IMR-90 (cell line): ENCODE measurements at regions not wholly inside any gene's neighbourhood (a gene's known extent, or its start where the extent isn't known, plus 50 kb on each side); places are given as distances from the start of the nearest gene placed in this dataset.

Source experiments
- ATAC-seq: fragments of 200-7000 bp; cut with Tn5 transposase; 2 replicates; pipeline ENCODE4 v1.9.1; 2020; ENCODE audit warnings: low read depth, mild to moderate bottlenecking, moderate library complexity
- BruUV-seq: library from RNA; stranded (reverse); fragments of 400-500 nt; replicated peaks from 2 replicates; lab custom pipeline; 2021; lab: Mats Ljungman, UMichigan
- CTCF ChIA-PET: fragments of 300-600 bp; formaldehyde crosslinking; extraction: SDS; loops from one replicate; lab custom pipeline; 2021; ENCODE audit warnings: antibody characterized with exemption; lab: Yijun Ruan, JAX
- POLR2A ChIA-PET: fragments of 300-600 bp; sonication (Branson Sonifier 250); formaldehyde crosslinking; loops from one replicate; lab custom pipeline; 2022; ENCODE audit warnings: antibody characterized with exemption; ENCODE audit not compliant: unreplicated experiment; lab: Charles Lee
- DNase-seq: peaks from one replicate; pipeline ENCODE4 v3.0.0; 2013
- H2AFZ ChIP-seq: replicated peaks from 2 replicates; pipeline ENCODE3; 2013; ENCODE audit warnings: low read length, mild to moderate bottlenecking; ENCODE audit not compliant: poor library complexity
- H2AK5ac ChIP-seq: 2 replicates; pipeline ENCODE4 v1.6.1; 2013; ENCODE audit warnings: low read depth, low read length, inconsistent platforms
- H2AK9ac ChIP-seq: replicated peaks from 2 replicates; pipeline ENCODE3; 2013; ENCODE audit warnings: mild to moderate bottlenecking, low read depth, low read length, moderate library complexity; ENCODE audit not compliant: poor library complexity
- H2BK120ac ChIP-seq: 2 replicates; pipeline ENCODE4 v1.6.1; 2013; ENCODE audit warnings: low read depth, low read length, inconsistent platforms
- H2BK15ac ChIP-seq: 3 replicates; pipeline ENCODE4 v1.6.1; 2013; ENCODE audit warnings: low read depth, low read length, inconsistent platforms
- H2BK20ac ChIP-seq: 2 replicates; pipeline ENCODE4 v1.6.1; 2013; ENCODE audit warnings: low read depth, mild to moderate bottlenecking, inconsistent platforms, low read length, moderate library complexity
- H2BK5ac ChIP-seq: 2 replicates; pipeline ENCODE4 v1.6.1; 2013; ENCODE audit warnings: mild to moderate bottlenecking, low read depth, low read length, inconsistent platforms; ENCODE audit not compliant: poor library complexity, severe bottlenecking
- H3K14ac ChIP-seq: replicated peaks from 2 replicates; pipeline ENCODE4 v1.6.1; 2013; ENCODE audit warnings: low read depth, low read length, inconsistent platforms
- H3K18ac ChIP-seq: 2 replicates; pipeline ENCODE4 v1.6.1; 2013; ENCODE audit warnings: low read depth, low read length, control low read depth
- H3K23ac ChIP-seq: 2 replicates; pipeline ENCODE4 v1.6.1; 2013; ENCODE audit warnings: low read depth, low read length, inconsistent platforms
- H3K27ac ChIP-seq: 2 replicates; pipeline ENCODE4 v1.5.1; 2013; ENCODE audit warnings: mild to moderate bottlenecking, control low read depth, low read length; ENCODE audit not compliant: insufficient read depth
- H3K27me3 ChIP-seq: 2 replicates; pipeline ENCODE4 v1.6.1; 2013; ENCODE audit warnings: low read length; ENCODE audit not compliant: control insufficient read depth, insufficient read depth
- H3K36me3 ChIP-seq: 2 replicates; pipeline ENCODE4 v1.6.1; 2013; ENCODE audit warnings: low read length, mixed read lengths; ENCODE audit not compliant: control insufficient read depth, insufficient read depth
- H3K4ac ChIP-seq: 2 replicates; pipeline ENCODE4 v1.6.1; 2013; ENCODE audit warnings: low read depth, low read length, inconsistent platforms
- H3K4me1 ChIP-seq: 2 replicates; pipeline ENCODE4 v1.6.1; 2013; ENCODE audit warnings: low read length, mixed read lengths; ENCODE audit not compliant: control insufficient read depth, insufficient read depth
- H3K4me2 ChIP-seq: 2 replicates; pipeline ENCODE4 v1.6.1; 2013; ENCODE audit warnings: low read depth, mild to moderate bottlenecking, control low read depth, low read length, moderate library complexity
- H3K4me3 ChIP-seq: 2 replicates; pipeline ENCODE4 v1.5.1; 2013; ENCODE audit warnings: low read depth, mild to moderate bottlenecking, control low read depth, low read length, moderate library complexity; ENCODE audit not compliant: insufficient read depth
- H3K56ac ChIP-seq: 2 replicates; pipeline ENCODE4 v1.6.1; 2013; ENCODE audit warnings: low read length, inconsistent platforms; ENCODE audit not compliant: insufficient read depth; ENCODE audit errors: extremely low read depth
- H3K79me1 ChIP-seq, 2 experiments: 2 replicates each; pipeline ENCODE4 v1.6.1; 2013; ENCODE audit warnings: low read length in 2 of 2, inconsistent platforms in 1 of 2, low read depth in 1 of 2
- H3K9ac ChIP-seq: 2 replicates; pipeline ENCODE4 v1.6.1; 2013; ENCODE audit warnings: low read depth, low read length, control low read depth
- H3K9me1 ChIP-seq: 2 replicates; pipeline ENCODE4 v1.6.1; 2013; ENCODE audit warnings: low read length, inconsistent platforms; ENCODE audit not compliant: insufficient read depth
- H3K9me3 ChIP-seq: 2 replicates; pipeline ENCODE4 v1.6.1; 2013; ENCODE audit warnings: low read length; ENCODE audit not compliant: control insufficient read depth, insufficient read depth
- H4K20me1 ChIP-seq: 2 replicates; pipeline ENCODE4 v1.6.1; 2013; ENCODE audit warnings: low read length, inconsistent platforms; ENCODE audit not compliant: insufficient read depth
- H4K5ac ChIP-seq: 2 replicates; pipeline ENCODE4 v1.6.1; 2013; ENCODE audit warnings: mild to moderate bottlenecking, low read depth, low read length, control low read depth
- H4K8ac ChIP-seq, 2 experiments: 2 replicates each; pipeline ENCODE4 v1.6.1; 2013; ENCODE audit warnings: low read depth in 2 of 2, low read length in 2 of 2, control low read depth in 1 of 2, inconsistent platforms in 1 of 2
- H4K91ac ChIP-seq: 2 replicates; pipeline ENCODE4 v1.6.1; 2013; ENCODE audit warnings: low read depth, low read length, inconsistent platforms; ENCODE audit not compliant: insufficient read depth
- BHLHE40 ChIP-seq: fragments of 150-350 bp; IDR thresholded peaks from 2 replicates; pipeline ENCODE4 v1.6.1; 2016; ENCODE audit warnings: mild to moderate bottlenecking, low read depth, low read length
- CEBPB ChIP-seq: IDR thresholded peaks from 2 replicates; pipeline ENCODE4 v1.6.1; 2012; ENCODE audit warnings: low read depth, low read length, improper control_type of control experiment
- CHD1 ChIP-seq: IDR thresholded peaks from 2 replicates; pipeline ENCODE4 v1.6.1; 2012; ENCODE audit warnings: low read depth, low read length, improper control_type of control experiment
- ELK1 ChIP-seq: fragments of 150-350 bp; IDR thresholded peaks from 2 replicates; pipeline ENCODE4 v1.6.1; 2016; ENCODE audit warnings: low read depth, mild to moderate bottlenecking, low read length, moderate library complexity, borderline replicate concordance
- FOS ChIP-seq: fragments of 150-350 bp; IDR thresholded peaks from 2 replicates; pipeline ENCODE4 v1.6.1; 2016; ENCODE audit warnings: low read depth, low read length
- MXI1 ChIP-seq: IDR thresholded peaks from 2 replicates; pipeline ENCODE4 v1.6.1; 2012; ENCODE audit warnings: low read depth, mild to moderate bottlenecking, low read length, moderate library complexity, borderline replicate concordance
- NFE2L2 ChIP-seq: fragments of 150-350 bp; IDR thresholded peaks from 2 replicates; pipeline ENCODE4 v1.6.1; 2016; ENCODE audit warnings: low read depth, mild to moderate bottlenecking, low read length
- RAD21 ChIP-seq: IDR thresholded peaks from 2 replicates; pipeline ENCODE4 v1.6.1; 2012; ENCODE audit warnings: low read length, improper control_type of control experiment
- RCOR1 ChIP-seq: IDR thresholded peaks from 2 replicates; pipeline ENCODE4 v1.6.1; 2012; ENCODE audit warnings: mild to moderate bottlenecking, low read length, improper control_type of control experiment; ENCODE audit not compliant: insufficient replicate concordance
- RFX5 ChIP-seq: IDR thresholded peaks from 2 replicates; pipeline ENCODE4 v1.8.0; 2012; ENCODE audit warnings: low read depth, mild to moderate bottlenecking, low read length, moderate library complexity
- SMC3 ChIP-seq: fragments of 150-350 bp; IDR thresholded peaks from 2 replicates; pipeline ENCODE4 v1.6.1; 2016; ENCODE audit warnings: low read depth, mild to moderate bottlenecking, antibody characterized with exemption, low read length, moderate library complexity
- USF2 ChIP-seq: fragments of 150-350 bp; IDR thresholded peaks from 2 replicates; pipeline ENCODE4 v1.6.1; 2017; ENCODE audit warnings: mild to moderate bottlenecking, antibody characterized with exemption, low read length, low read depth
- WGBS, 2 experiments: methylation state at CpG; one replicate each; pipeline versions ENCODE4 v1.1.5 to v1.1.7; 2013; ENCODE audit warnings: missing lambda C conversion rate in 2 of 2; ENCODE audit not compliant: insufficient read length in 1 of 2; ENCODE audit errors: extremely low coverage in 2 of 2; 5-methylcytosine and 5-hydroxymethylcytosine counted together
- dilution Hi-C: fragments of 300-500 bp; cut with HindIII; formaldehyde crosslinking; loops from one replicate; pipeline ENCODE4 v1.14.3; 2018; ENCODE audit warnings: low sequenced_read_pairs; ENCODE audit not compliant: unreplicated experiment
- in situ Hi-C: fragments of 300-500 bp; cut with MboI; formaldehyde crosslinking; loops from 3 replicates; pipeline ENCODE4 v1.14.3; 2019; ENCODE audit warnings: low sequenced_read_pairs, inconsistent platforms, mixed read lengths
- intact Hi-C: fragments of 100-400 bp; cut with micrococcal nuclease; formaldehyde crosslinking; loops from 2 replicates; pipeline ENCODE4 v1.10.0; 2022
- TF ChIP-seq, protein P1 (sequence below): conservative IDR thresholded peaks from 2 replicates; pipeline ENCODE4 v1.5.1; 2012; ENCODE audit warnings: mild to moderate bottlenecking, low read depth, low read length, improper control_type of control experiment

DNA sequence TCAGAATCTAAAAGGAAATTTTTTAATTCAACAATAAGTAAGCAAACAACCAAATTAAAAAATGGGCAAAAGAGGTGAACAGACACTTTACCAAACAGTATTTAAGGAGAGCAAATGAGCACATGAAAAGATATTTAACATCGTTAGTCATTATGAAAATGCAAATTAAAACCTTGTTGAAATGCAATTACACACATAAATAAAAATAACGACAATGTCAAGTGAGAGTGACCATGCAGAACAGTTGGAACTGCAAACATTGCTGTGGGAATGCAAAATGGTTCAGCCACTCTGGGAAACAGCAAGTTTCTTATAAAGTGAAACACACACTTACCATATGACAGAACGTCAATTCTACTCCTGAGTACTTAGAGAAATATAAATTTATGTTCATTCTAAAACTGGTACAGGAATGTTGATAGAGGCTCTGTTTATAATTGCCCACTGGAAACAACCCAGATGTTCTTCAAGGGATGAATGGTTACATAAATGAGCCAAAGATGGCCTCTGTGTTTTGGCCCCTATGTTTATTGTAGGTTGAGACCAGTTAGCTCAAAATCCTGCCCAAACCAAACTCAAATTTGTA lies 678.1 kb downstream of the UQCRFS1 start:
- Histone ChIP-seq H3K4ac (no peak overlapping the region), H2BK120ac (no peak overlapping the region), H3K4me3 (no peak overlapping the region), H4K8ac (no peak overlapping the region), H2AFZ (no peak overlapping the region), H3K23ac (no peak overlapping the region), H3K27ac (no peak overlapping the region), H3K4me2 (no peak overlapping the region), H2BK20ac (no peak overlapping the region), H3K14ac (no peak overlapping the region), H2BK15ac (no peak overlapping the region), H2BK5ac (no peak overlapping the region), H3K56ac (no peak overlapping the region), H4K91ac (no peak overlapping the region), H2AK9ac (no peak overlapping the region), H3K27me3 (no peaks in the 10 kb centered on the region), H3K4me1 (no peaks in the 10 kb centered on the region), H3K9me3 (peaks cover 8% of the 10 kb centered on the region; the same call in 1 of the 2 replicates), H2AK5ac (no peak overlapping the region), H4K5ac (no peak overlapping the region), H3K9me1 (no peaks in the 10 kb centered on the region), H3K79me1 (no peaks in the 10 kb centered on the region), H3K9ac (no peak overlapping the region), H3K36me3 (no peaks in the 10 kb centered on the region), H4K20me1 (no peaks in the 10 kb centered on the region), H3K18ac (no peak overlapping the region)
- dilution Hi-C loops: no loop called here
- ChIA-PET CTCF (interaction anchor here (0.5 kb wide), 1 partner anchor 17 kb away, joined by 3 read pairs; no protein-coding TSS in a partner anchor), POLR2A (no interaction called here)
- in situ Hi-C loops: no loop called here
- ATAC-seq (no peak), DNase-seq (no peak)
- TF ChIP-seq CEBPB (no peak), USF2 (no peak), CHD1 (no peak), BHLHE40 (no peak), FOS (no peak), NFE2L2 (no peak), RCOR1 (no peak), RAD21 (no peak), SMC3 (no peak), ELK1 (no peak), RFX5 (no peak), MXI1 (no peak)
- TF ChIP-seq, protein P1, sequence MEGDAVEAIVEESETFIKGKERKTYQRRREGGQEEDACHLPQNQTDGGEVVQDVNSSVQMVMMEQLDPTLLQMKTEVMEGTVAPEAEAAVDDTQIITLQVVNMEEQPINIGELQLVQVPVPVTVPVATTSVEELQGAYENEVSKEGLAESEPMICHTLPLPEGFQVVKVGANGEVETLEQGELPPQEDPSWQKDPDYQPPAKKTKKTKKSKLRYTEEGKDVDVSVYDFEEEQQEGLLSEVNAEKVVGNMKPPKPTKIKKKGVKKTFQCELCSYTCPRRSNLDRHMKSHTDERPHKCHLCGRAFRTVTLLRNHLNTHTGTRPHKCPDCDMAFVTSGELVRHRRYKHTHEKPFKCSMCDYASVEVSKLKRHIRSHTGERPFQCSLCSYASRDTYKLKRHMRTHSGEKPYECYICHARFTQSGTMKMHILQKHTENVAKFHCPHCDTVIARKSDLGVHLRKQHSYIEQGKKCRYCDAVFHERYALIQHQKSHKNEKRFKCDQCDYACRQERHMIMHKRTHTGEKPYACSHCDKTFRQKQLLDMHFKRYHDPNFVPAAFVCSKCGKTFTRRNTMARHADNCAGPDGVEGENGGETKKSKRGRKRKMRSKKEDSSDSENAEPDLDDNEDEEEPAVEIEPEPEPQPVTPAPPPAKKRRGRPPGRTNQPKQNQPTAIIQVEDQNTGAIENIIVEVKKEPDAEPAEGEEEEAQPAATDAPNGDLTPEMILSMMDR: no peak
- no CpG with 5 or more reads among the region's 3 CpGs for WGBS, 2 experiments
- intact Hi-C loops: no loop called here
- BruUV-seq: no TSS peak
